Ovary (tissue), 3 donors: ENCODE measurements at regions not wholly inside any gene's neighbourhood (a gene's known extent, or its start where the extent isn't known, plus 50 kb on each side); places are given as distances from the start of the nearest gene placed in this dataset.

Experiments
- POLR2A ChIP-seq: fragments of 450-650 bp; IDR thresholded peaks from one replicate; pipeline ENCODE4 v1.6.1; 2017; ENCODE audit warnings: antibody characterized with exemption, mild to moderate bottlenecking, moderate library complexity
- TF ChIP-seq, protein P1 (sequence below), 3 donors: fragments of 450-650 bp in 2 of 3; fragments of 200-600 bp in 1 of 3; IDR thresholded peaks; one replicate each; pipeline versions ENCODE4 v1.5.1 to v1.8.0; 2016 to 2022; ENCODE audit warnings: antibody characterized with exemption in 3 of 3, mild to moderate bottlenecking in 1 of 3
- donor health status: DM: no; HTN: no; CAD: no.

DNA sequence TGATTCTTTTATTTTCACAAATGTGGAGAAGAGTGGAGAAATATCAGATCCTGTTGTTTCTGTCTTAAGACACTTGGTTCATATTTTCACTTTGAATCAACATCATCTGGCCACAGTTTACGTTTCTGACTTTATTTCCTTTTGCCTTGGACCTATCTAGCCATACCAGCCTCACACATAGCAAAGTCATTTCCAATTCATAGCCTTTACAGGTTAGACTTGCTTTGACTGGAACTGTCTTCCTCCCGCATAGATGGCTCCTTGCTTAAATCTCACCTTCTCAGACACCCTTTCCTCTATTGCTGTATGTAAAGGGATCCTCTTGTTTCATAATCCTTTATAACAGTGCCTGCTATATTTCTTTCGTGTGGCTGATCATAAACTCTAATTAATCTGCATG, 297.8 kb downstream of the SH3GL2 start:
- TF ChIP-seq, protein P1, sequence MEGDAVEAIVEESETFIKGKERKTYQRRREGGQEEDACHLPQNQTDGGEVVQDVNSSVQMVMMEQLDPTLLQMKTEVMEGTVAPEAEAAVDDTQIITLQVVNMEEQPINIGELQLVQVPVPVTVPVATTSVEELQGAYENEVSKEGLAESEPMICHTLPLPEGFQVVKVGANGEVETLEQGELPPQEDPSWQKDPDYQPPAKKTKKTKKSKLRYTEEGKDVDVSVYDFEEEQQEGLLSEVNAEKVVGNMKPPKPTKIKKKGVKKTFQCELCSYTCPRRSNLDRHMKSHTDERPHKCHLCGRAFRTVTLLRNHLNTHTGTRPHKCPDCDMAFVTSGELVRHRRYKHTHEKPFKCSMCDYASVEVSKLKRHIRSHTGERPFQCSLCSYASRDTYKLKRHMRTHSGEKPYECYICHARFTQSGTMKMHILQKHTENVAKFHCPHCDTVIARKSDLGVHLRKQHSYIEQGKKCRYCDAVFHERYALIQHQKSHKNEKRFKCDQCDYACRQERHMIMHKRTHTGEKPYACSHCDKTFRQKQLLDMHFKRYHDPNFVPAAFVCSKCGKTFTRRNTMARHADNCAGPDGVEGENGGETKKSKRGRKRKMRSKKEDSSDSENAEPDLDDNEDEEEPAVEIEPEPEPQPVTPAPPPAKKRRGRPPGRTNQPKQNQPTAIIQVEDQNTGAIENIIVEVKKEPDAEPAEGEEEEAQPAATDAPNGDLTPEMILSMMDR (IDR thresholded peaks at IDR 0.05) = no peak
- no peak for TF ChIP-seq POLR2A
